ENCODE measurements at regions not wholly inside any gene's neighbourhood (a gene's known extent, or its start where the extent isn't known, plus 50 kb on each side); places are given as distances from the start of the nearest gene placed in this dataset.

GRCh38 chr6:163818719-163819118 lies 404.2 kb downstream of the QKI start:
- DNase-seq (ENCODE audit: low spot score) = no peak

DNA sequence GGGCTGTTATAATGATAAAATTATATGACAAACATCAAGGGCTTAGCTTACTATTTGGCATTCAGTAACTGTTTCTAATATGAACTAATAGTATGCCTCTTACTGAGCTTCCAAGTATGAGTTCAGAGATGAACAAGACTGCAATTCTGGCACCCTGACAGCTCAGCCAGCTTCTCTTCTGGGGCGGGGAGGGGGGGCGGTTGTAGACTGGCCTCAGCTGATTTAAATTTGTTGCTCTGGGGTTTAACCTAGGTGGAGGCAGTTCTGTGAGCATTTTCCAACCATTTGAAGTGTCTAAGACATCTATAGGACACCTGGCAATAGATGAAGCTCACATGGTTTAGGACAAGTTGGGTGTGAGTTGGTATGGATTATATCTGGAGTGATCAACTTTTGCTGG lies 401.9 kb downstream of the QKI start:
- DNase-seq (ENCODE audit: low spot score) = no peak

DNA sequence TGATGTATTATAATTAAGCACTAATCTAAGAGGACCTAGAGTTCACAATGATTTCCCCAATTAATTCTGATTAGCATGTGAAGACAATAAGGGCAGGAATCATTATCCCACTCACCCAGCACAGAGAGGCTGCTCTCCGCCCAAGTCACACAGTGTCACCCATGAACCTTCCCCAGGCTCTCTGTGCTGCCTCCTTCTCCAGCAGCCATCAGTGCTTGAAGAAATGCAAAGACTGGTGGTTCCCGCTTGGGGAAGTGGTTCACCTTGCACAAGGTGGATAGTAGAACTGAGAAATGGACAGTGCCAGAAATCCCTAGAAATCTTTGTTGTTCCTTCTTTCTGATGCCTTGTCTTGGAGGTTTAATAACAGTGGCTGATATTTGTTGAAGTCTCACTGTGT lies 401.3 kb downstream of the QKI start:
- DNase-seq (ENCODE audit: low spot score) = no peak

- DNase-seq (ENCODE audit: low spot score) = peak; percentile 49
Observed at GRCh38 chr6:163814494-163815364, 400.2 kb downstream of the QKI start.

DNA sequence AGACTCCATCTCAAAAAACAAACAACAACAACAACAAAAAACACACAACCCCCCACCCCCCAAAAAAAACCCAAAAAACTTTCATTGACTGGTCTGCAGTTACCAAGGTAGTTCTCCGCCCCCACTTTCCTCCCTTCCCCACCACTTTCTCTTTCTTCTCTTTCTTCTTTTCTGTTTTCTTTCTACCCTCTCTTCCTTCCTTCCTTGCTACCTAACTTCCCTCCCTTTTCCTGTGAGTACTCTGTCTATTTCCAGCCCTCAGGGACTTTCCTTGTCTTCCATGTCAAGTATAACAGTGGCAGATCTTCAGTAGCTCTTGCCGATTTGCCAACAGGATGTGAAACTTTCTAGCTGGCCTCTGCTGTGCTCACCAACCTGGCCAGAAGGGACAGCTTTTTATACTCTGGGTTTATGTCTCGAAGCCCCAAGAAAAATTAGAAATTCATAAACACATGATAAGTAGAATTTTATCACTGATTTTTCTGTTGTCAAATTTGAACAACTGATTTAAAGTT lies 399.5 kb downstream of the QKI start:
- DNase-seq (ENCODE audit: low spot score) = no peak

- DNase-seq (ENCODE audit: low spot score) = no peak
Observed at GRCh38 chr6:163811317-163811716, 396.8 kb downstream of the QKI start.

DNA sequence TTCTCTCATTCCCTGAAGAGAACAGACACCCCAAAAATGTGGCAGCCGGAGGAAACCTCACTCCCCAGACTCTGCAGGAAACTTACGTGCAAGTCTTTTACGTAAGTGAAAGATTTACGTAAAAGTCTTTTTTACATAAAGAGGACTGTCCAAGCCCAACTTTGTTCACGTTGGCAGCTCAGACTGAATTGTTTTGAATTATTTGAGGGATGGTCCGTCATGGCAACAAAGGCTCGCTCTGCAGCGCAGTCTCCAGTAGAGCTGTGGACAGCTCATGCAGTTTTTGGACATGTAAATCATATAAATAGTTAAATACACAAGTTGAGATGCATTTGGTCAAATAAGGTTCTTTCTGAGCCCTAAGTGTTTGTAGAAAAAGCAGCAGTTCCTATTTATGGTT lies 394.8 kb downstream of the QKI start:
- no peak for DNase-seq (ENCODE audit: low spot score)

GRCh38 chr6:163808871-163809270 lies 394.4 kb downstream of the QKI start:
- DNase-seq (ENCODE audit: low spot score) = no peak

DNA sequence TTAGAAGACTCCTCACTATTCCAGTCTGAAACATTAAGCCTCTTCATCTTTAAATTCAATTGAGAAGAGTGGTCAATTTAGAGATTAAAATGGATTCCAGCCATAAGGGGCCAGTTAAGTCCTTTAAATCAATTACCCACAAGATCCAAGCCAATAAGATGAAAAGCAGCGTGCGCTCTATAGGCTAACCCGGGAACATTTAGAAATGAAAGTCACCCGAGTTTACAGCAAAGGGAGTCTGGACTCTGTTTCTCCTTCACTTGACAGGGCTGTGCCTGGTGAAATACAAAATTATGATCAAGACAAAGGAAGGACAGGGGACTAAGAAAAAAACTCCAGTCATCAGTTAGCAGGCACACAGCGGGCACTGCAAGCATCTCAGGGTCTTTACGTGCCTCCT lies 393.7 kb downstream of the QKI start:
- no peak for DNase-seq (ENCODE audit: low spot score)

- DNase-seq (ENCODE audit: low spot score) = no peak
Observed at GRCh38 chr6:163806755-163807499, 392.4 kb downstream of the QKI start.

DNA sequence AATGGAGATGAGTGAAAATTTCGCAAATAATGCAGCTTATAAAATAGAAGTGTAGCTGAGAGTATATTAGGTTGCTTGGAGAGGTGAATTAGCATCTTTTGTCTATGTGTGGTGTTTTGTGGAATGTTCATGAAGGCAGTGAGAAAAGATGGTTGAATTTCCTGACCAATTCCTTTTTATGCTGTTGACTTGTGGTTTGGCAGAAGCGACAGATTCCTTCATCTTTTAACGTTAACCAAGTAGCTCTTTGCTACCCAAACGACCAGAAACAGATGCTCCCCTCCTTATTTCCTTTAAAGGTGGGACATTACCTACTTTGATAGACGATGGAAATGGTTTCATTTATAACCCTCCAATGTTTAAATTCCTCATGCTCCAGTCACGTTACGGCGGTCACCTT lies 390.5 kb downstream of the QKI start:
- DNase-seq (ENCODE audit: low spot score) = no peak

DNA sequence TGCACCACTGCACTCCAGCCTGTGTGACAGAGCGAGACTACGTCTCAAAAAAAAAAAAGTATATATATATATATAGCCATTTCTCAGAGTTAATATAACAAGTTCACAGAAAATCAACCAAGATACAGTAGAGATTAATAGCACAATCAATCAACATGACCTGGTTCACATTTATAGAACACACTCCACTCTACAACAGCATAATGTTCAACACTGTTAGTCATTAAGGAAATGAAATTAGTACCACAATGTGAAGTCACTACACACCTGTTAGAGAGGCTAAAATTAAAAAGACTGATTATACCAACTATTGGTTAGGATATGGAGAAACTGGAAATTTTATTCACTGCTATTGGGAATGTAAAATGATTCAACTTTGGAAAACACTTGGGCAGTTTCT lies 387.7 kb downstream of the QKI start:
- no peak for DNase-seq (ENCODE audit: low spot score)

DNA sequence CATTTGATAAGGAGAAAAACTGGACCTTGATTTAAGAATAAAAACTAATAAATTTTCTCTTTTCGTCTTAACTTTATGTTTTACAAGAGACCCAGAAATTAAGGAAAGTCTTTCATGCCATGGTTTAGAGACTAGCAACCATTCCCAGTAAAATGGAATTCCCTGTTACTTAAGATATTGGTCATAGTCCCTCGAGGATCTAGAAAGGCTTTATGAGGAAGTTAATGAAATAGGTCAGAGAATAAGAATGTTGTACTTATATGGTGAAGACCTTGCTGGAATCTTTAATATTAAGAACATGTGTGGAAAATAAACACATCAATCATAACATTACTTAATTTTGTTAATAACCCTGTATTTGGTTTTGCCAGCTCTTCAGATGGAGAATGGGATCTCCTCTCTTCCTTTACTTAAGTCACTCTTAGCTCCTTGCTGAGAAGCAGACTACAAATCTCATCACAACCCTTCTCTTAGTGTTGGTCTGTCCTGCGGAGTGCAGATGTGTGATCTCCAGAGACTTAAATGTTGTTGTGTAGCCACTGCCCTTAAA lies 382.9 kb downstream of the QKI start:
- no peak for DNase-seq (ENCODE audit: low spot score)

GRCh38 chr6:163793011-163793983 lies 378.8 kb downstream of the QKI start:
- peak; percentile 63 for DNase-seq (ENCODE audit: low spot score)

GRCh38 chr6:163790266-163790840 lies 375.8 kb downstream of the QKI start:
- DNase-seq (ENCODE audit: low spot score) = peak; percentile 69

GRCh38 chr6:163789199-163789810 lies 374.8 kb downstream of the QKI start:
- DNase-seq (ENCODE audit: low spot score) = no peak

DNA sequence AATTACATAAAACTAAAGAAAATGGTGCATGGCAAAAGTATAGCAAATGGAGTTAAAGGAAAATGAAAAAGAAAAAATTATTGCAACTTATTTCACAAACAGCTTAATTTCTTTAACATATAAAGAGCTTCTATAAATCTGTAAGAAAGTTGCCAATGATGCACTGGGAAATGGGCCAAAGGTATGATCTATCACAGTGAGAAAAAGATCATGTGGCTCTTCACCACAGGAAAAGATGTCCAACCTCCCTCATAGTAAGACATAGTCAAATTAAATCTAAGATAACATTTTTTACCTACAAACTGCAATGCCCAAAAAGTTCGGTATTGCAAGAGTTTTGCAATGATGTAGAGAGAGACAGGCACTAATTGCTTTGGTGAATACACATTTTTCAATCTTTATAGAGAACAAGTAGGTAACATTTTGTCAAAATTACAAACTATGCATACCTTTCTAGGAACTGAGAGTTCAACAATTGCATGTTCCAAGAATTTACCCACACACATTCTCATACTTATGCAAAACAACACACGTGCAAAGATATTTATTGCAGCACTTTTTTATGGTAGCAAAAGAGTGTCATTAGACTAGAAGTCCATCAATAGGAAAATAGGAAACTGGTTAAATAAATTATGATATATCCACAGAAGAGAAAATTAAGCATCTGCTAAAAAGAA lies 372.6 kb downstream of the QKI start:
- DNase-seq (ENCODE audit: low spot score) = no peak

DNA sequence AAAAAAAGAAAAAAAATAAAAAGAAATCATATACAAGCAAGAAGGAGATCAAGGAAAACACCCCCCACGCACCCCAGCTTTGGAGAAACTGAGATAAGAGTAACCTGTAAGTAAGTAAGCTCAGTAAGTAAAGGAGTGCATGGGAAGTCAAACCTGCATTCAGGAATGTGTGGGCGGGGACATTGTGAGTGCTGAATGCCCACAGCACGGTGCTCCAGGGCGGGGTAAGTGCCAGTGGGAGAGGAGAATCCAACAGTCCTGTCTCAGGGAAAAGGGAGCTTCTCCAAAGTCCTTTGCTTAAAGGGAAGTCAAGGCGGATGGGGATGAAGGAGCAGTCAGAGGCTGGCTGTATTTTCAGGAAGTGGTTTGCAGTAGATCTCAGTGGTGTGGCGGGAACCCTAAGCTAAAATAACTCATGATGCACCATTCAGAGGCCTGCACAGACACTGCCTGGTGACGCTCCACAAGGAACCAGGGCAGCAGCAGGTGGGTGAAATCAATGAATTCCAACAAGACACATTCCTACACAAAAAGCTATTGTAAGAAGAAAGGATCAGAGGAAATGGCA lies 368.0 kb downstream of the QKI start:
- DNase-seq (ENCODE audit: low spot score) = no peak

- peak; percentile 81 for DNase-seq (ENCODE audit: low spot score)
Observed at GRCh38 chr6:163780994-163781393, 366.5 kb downstream of the QKI start.

Measured in umbilical cord (tissue), 1 donor.